Heart left ventricle (tissue), 13 donors: ENCODE measurements at regions not wholly inside any gene's neighbourhood (a gene's known extent, or its start where the extent isn't known, plus 50 kb on each side); places are given as distances from the start of the nearest gene placed in this dataset.

ENCODE experiments used
- POLR2A ChIP-seq, 2 donors: fragments of 450-650 bp; IDR thresholded peaks; one replicate each; pipeline ENCODE4 v1.6.1; 2017; ENCODE audit warnings: antibody characterized with exemption in 2 of 2, mild to moderate bottlenecking in 2 of 2, moderate library complexity in 2 of 2
- TF ChIP-seq, protein P1 (sequence below), 12 donors: fragments of 200-600 bp; sonication (generic) in 4 of 12; IDR thresholded peaks; one replicate each; pipeline versions ENCODE4 v1.5.0 to v1.8.0; 2018 to 2022; ENCODE audit warnings: antibody characterized with exemption in 12 of 12, mild to moderate bottlenecking in 5 of 12
- donor health status: ischemic (EF 13 %, LVEDD 7.1; RV severe dilation, severe dysfunction).
- donor health status: DM: no; HTN: yes; CAD: no.
- donor health status: DM: no; HTN: no; CAD: no.
- donor health status: ischemic (EF 25% LVEDD 6.9; RV normal size, moderate dysfunction).
- donor health status: ischemic (EF 25% LVEDD 5.7; RV mildly dilated, moderate dysfunction).
- donor health status: ischemic (EF 35%, LVEDD 5.7; RV mildly dilated, moderate dysfunction).
- donor health status: nonischemic (EF 11% LVEDD 7.7; RV severe dilation, severe dysfunction).
- donor health status: DM: yes; HTN: yes; CAD: no.
- donor health status: PGD.
- donor health status: ischemic (EF 29% LVEDD 5.4; RV normal size, mild dysfunction).
- donor health status: nonischemic (EF 23%, LVEDD 6.1; RV moderate dilation, normal function).

DNA sequence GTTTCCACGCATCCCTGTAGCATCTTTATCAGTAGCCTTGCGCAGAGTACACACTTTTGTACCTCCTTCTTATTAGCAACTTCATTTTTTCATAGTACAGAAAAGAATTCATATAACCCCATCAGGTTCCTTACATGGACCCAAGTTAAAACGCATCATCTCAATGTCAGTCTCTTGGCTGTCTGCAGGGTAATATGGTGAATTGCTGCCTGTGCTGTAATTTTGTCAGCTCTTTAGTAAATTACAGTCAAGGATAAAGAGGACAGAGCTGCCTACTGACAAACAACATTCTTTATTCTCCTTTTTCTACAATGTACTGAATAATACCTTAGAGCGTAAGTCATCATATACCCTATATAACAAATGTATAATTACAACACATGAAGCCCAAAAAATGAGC is 222.5 kb downstream of the MRPL39 start:
- TF ChIP-seq POLR2A (IDR thresholded peaks at IDR 0.05), result no peak
- TF ChIP-seq, protein P1, sequence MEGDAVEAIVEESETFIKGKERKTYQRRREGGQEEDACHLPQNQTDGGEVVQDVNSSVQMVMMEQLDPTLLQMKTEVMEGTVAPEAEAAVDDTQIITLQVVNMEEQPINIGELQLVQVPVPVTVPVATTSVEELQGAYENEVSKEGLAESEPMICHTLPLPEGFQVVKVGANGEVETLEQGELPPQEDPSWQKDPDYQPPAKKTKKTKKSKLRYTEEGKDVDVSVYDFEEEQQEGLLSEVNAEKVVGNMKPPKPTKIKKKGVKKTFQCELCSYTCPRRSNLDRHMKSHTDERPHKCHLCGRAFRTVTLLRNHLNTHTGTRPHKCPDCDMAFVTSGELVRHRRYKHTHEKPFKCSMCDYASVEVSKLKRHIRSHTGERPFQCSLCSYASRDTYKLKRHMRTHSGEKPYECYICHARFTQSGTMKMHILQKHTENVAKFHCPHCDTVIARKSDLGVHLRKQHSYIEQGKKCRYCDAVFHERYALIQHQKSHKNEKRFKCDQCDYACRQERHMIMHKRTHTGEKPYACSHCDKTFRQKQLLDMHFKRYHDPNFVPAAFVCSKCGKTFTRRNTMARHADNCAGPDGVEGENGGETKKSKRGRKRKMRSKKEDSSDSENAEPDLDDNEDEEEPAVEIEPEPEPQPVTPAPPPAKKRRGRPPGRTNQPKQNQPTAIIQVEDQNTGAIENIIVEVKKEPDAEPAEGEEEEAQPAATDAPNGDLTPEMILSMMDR (IDR thresholded peaks at IDR 0.05), result no peak
